H1 (cell line): ENCODE measurements at regions not wholly inside any gene's neighbourhood (a gene's known extent, or its start where the extent isn't known, plus 50 kb on each side); places are given as distances from the start of the nearest gene placed in this dataset.

Experiments used
- CTCF ChIA-PET: fragments of 300-600 bp; sonication (Branson Sonifier 250); formaldehyde crosslinking; loops from one replicate; lab custom pipeline; 2021; ENCODE audit not compliant: partially characterized antibody; lab: Charles Lee
- POLR2A ChIA-PET: fragments of 300-600 bp; sonication (Branson Sonifier 250); formaldehyde crosslinking; loops from one replicate; lab custom pipeline; 2021; ENCODE audit warnings: inconsistent platforms; ENCODE audit not compliant: partially characterized antibody; lab: Charles Lee
- DNase-seq, 2 experiments: peaks; one replicate each; pipeline versions ENCODE4 v3.0.0 to v3.0.0-alpha.2; 2010 to 2022; ENCODE audit warnings: low spot score in 2 of 2, low read depth in 1 of 2, mixed read lengths in 1 of 2
- FAIRE-seq: peaks from 2 replicates; lab custom pipeline; 2011; peaks lifted over from hg19 to GRCh38; lab: Jason Lieb, UNC
- H2AFZ ChIP-seq: 2 replicates; pipeline ENCODE4 v1.8.1; 2012; ENCODE audit warnings: low read length, inconsistent platforms
- H2AK5ac ChIP-seq: 2 replicates; pipeline ENCODE4 v1.6.1; 2013; ENCODE audit warnings: low read depth, low read length
- H2BK120ac ChIP-seq: replicated peaks from 2 replicates; pipeline ENCODE3; 2013; ENCODE audit warnings: low read depth, low read length, inconsistent platforms
- H2BK12ac ChIP-seq: 2 replicates; pipeline ENCODE4 v1.6.1; 2013; ENCODE audit warnings: low read depth, low read length
- H2BK15ac ChIP-seq: 2 replicates; pipeline ENCODE4 v1.6.1; 2013; ENCODE audit warnings: low read length
- H2BK20ac ChIP-seq: 2 replicates; pipeline ENCODE4 v1.6.1; 2013; ENCODE audit warnings: low read length
- H2BK5ac ChIP-seq: 2 replicates; pipeline ENCODE4 v1.6.1; 2013; ENCODE audit warnings: low read depth, low read length
- H3K14ac ChIP-seq: 2 replicates; pipeline ENCODE4 v1.6.1; 2013; ENCODE audit warnings: inconsistent platforms; ENCODE audit not compliant: insufficient read length
- H3K18ac ChIP-seq: 2 replicates; pipeline ENCODE4 v1.6.1; 2013; ENCODE audit warnings: low read length; ENCODE audit errors: extremely low read depth
- H3K23ac ChIP-seq: 2 replicates; pipeline ENCODE4 v1.6.1; 2013; ENCODE audit warnings: inconsistent platforms; ENCODE audit not compliant: insufficient read length
- H3K23me2 ChIP-seq: 2 replicates; pipeline ENCODE4 v1.6.1; 2013; ENCODE audit warnings: low read depth, low read length
- H3K27ac ChIP-seq: 2 replicates; pipeline ENCODE4 v1.6.1; 2011; ENCODE audit warnings: low read depth, low read length, inconsistent platforms
- H3K27me3 ChIP-seq, 4 experiments: replicated peaks in 1 of 4; 1 replicate in 1 of 4; 2 replicates in 3 of 4; pipeline versions ENCODE4 v1.6.1 to v1.8.1; 2011 to 2013; ENCODE audit warnings: low read length in 3 of 4, mild to moderate bottlenecking in 3 of 4, inconsistent platforms in 2 of 4, mixed read lengths in 2 of 4, moderate library complexity in 1 of 4; ENCODE audit not compliant: control insufficient read depth in 3 of 4, insufficient read depth in 3 of 4; ENCODE audit errors: extremely low read depth in 1 of 4
- H3K36me3 ChIP-seq, 4 experiments: 2 replicates each; pipeline versions ENCODE4 v1.6.1 to v1.8.1; 2011 to 2013; ENCODE audit warnings: mild to moderate bottlenecking in 4 of 4, low read length in 3 of 4, moderate library complexity in 2 of 4, control low read depth in 1 of 4, inconsistent platforms in 1 of 4; ENCODE audit not compliant: insufficient read depth in 4 of 4, control insufficient read depth in 2 of 4
- H3K4ac ChIP-seq: replicated peaks from 2 replicates; pipeline ENCODE3; 2013; ENCODE audit warnings: low read length, low read depth, mixed read lengths, inconsistent platforms; ENCODE audit not compliant: insufficient read length
- H3K4me1 ChIP-seq, 4 experiments: replicated peaks in 1 of 4; 1 replicate in 1 of 4; 2 replicates in 3 of 4; pipeline versions ENCODE4 v1.6.1 to v1.8.1; 2011 to 2013; ENCODE audit warnings: low read length in 3 of 4, inconsistent platforms in 2 of 4, mixed read lengths in 1 of 4; ENCODE audit not compliant: insufficient read depth in 4 of 4, control insufficient read depth in 3 of 4
- H3K4me2 ChIP-seq, 2 experiments: 2 replicates each; pipeline versions ENCODE4 v1.6.1 to v1.8.1; 2011 to 2013; ENCODE audit warnings: low read depth in 2 of 2, low read length in 2 of 2, control low read depth in 1 of 2, inconsistent platforms in 1 of 2, mild to moderate bottlenecking in 1 of 2; ENCODE audit not compliant: insufficient read depth in 1 of 2
- H3K4me3 ChIP-seq, 4 experiments: fragments of 200-600, 300-600 bp in 1 of 4; sonication (generic), shearing (Covaris generic), sonication (Bioruptor Twin) in 1 of 4; 2 replicates each; pipeline versions ENCODE4 v1.5.1 to v1.8.1; 2011 to 2016; ENCODE audit warnings: low read length in 4 of 4, low read depth in 3 of 4, control low read depth in 2 of 4, inconsistent platforms in 2 of 4, mild to moderate bottlenecking in 2 of 4, mixed read lengths in 1 of 4, moderate library complexity in 1 of 4; ENCODE audit not compliant: insufficient read depth in 2 of 4; ENCODE audit errors: extremely low read depth in 1 of 4
- H3K56ac ChIP-seq: replicated peaks from 2 replicates; pipeline ENCODE3; 2013; ENCODE audit warnings: low read depth, mild to moderate bottlenecking, mixed read lengths, low read length, inconsistent platforms; ENCODE audit not compliant: insufficient read length
- H3K79me1 ChIP-seq: 2 replicates; pipeline ENCODE4 v1.6.1; 2013; ENCODE audit warnings: low read depth, low read length, control low read depth
- H3K79me2 ChIP-seq, 2 experiments: 2 replicates each; pipeline versions ENCODE4 v1.6.1 to v1.8.1; 2012 to 2013; ENCODE audit warnings: low read length in 2 of 2, mild to moderate bottlenecking in 2 of 2, inconsistent platforms in 1 of 2; ENCODE audit not compliant: insufficient read depth in 2 of 2, control insufficient read depth in 1 of 2
- H3K9ac ChIP-seq, 4 experiments: replicated peaks in 1 of 4; 1 replicate in 1 of 4; 2 replicates in 3 of 4; pipeline versions ENCODE4 v1.6.1 to v1.8.1; 2011 to 2013; ENCODE audit warnings: low read depth in 3 of 4, low read length in 3 of 4, control low read depth in 2 of 4, mild to moderate bottlenecking in 2 of 4, moderate library complexity in 2 of 4, inconsistent platforms in 1 of 4; ENCODE audit errors: extremely low read depth in 1 of 4
- H3K9me3 ChIP-seq, 2 experiments: 2 replicates each; pipeline versions ENCODE4 v1.6.1 to v1.8.1; 2012 to 2013; ENCODE audit warnings: mild to moderate bottlenecking in 2 of 2, moderate library complexity in 2 of 2, control low read depth in 1 of 2, inconsistent platforms in 1 of 2, low read depth in 1 of 2, low read length in 1 of 2, mixed read lengths in 1 of 2; ENCODE audit not compliant: insufficient read depth in 2 of 2
- H4K20me1 ChIP-seq, 2 experiments: replicated peaks in 1 of 2; 2 replicates each; pipeline versions ENCODE3 to v1.8.1; 2011 to 2013; ENCODE audit warnings: inconsistent platforms in 2 of 2, low read length in 2 of 2, mild to moderate bottlenecking in 1 of 2; ENCODE audit not compliant: insufficient read depth in 2 of 2, control insufficient read depth in 1 of 2
- H4K5ac ChIP-seq: 2 replicates; pipeline ENCODE4 v1.6.1; 2013; ENCODE audit warnings: low read length, low read depth, mixed read lengths, inconsistent platforms; ENCODE audit not compliant: insufficient read length
- H4K8ac ChIP-seq: 2 replicates; pipeline ENCODE4 v1.8.0; 2013; ENCODE audit warnings: mild to moderate bottlenecking, moderate library complexity, low read length, inconsistent platforms; ENCODE audit not compliant: insufficient read depth; ENCODE audit errors: extremely low read depth
- H4K91ac ChIP-seq: replicated peaks from 2 replicates; pipeline ENCODE3; 2013; ENCODE audit warnings: low read length, mixed read lengths, inconsistent platforms; ENCODE audit not compliant: insufficient read length
- BACH1 ChIP-seq: IDR thresholded peaks from 2 replicates; pipeline ENCODE4 v1.6.1; 2012; ENCODE audit warnings: low read length, improper control_type of control experiment
- WGBS, 2 experiments: shearing (Covaris generic) in 1 of 2; methylation state at CpG; one replicate each; pipeline versions ENCODE4 v1.1.6 to v1.1.7; 2013 to 2015; ENCODE audit warnings: low lambda C conversion rate in 2 of 2, mixed read lengths in 2 of 2, inconsistent platforms in 1 of 2, low coverage in 1 of 2, missing lambda C conversion rate in 1 of 2; ENCODE audit not compliant: insufficient replicate concordance in 2 of 2, insufficient coverage in 1 of 2, insufficient read length in 1 of 2; ENCODE audit errors: extremely low coverage in 1 of 2, missing lambda C conversion rate in 1 of 2; 5-methylcytosine and 5-hydroxymethylcytosine counted together

DNA sequence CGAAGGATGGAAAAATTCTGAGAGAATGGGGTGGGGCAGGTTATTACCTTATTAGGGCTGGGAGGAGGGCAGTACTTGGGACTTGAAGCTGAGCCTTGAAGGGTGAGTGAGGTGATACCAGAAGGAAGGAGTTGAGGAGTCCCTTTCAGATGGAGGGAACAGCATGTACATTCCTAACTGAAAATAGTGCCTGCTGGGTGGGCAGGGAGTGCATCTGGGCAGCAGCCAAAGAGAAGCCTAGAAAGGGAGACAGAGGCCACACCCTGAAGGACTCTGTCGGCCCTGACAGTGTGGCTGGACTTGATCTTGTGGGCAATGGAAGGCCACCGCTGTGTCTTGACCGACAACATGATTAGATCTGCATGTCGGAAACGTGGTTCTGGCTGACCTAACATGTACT is 147.6 kb downstream of the NDUFA12 start:
- Histone ChIP-seq H3K18ac (no peak overlapping the region), H2BK120ac (no peak overlapping the region), H4K8ac (no peak overlapping the region), H2AK5ac (no peak overlapping the region), H3K27me3 (no peaks in the 10 kb centered on the region), H3K9me3 (no peaks in the 10 kb centered on the region), H3K79me2 (no peaks in the 10 kb centered on the region), H3K56ac (no peak overlapping the region), H3K23ac (no peak overlapping the region), H4K91ac (no peak overlapping the region), H3K4ac (no peak overlapping the region), H3K79me1 (no peaks in the 10 kb centered on the region), H4K5ac (no peak overlapping the region), H3K9ac (no peak overlapping the region), H3K4me2 (no peak overlapping the region), H2BK20ac (no peak overlapping the region), H3K23me2 (no peaks in the 10 kb centered on the region), H3K27ac (no peak overlapping the region), H2AFZ (no peak overlapping the region; the same call in 1 of the 2 replicates), H3K36me3 (no peaks in the 10 kb centered on the region), H2BK12ac (no peak overlapping the region; the same call in 1 of the 2 replicates), H3K14ac (no peak overlapping the region), H3K4me3 (no peak overlapping the region), H4K20me1 (no peaks in the 10 kb centered on the region), H3K4me1 (no peaks in the 10 kb centered on the region), H2BK15ac (no peak overlapping the region), H2BK5ac (no peak overlapping the region)
- FAIRE-seq (no peak), DNase-seq (no peak)
- POLR2A ChIA-PET, result no interaction called here
- WGBS, 2 experiments, result 80% methylated on average over 6 of the region's 6 CpGs; no CpG with 5 or more reads in 1 of the 2 experiments
- TF ChIP-seq BACH1, result no peak
- CTCF ChIA-PET, result interaction anchor here (0.6 kb wide), 1 partner anchor 236 kb away, joined by 4 read pairs; no protein-coding TSS in a partner anchor
